ENCODE measurements at regions not wholly inside any gene's neighbourhood (a gene's known extent, or its start where the extent isn't known, plus 50 kb on each side); places are given as distances from the start of the nearest gene placed in this dataset.

DNA sequence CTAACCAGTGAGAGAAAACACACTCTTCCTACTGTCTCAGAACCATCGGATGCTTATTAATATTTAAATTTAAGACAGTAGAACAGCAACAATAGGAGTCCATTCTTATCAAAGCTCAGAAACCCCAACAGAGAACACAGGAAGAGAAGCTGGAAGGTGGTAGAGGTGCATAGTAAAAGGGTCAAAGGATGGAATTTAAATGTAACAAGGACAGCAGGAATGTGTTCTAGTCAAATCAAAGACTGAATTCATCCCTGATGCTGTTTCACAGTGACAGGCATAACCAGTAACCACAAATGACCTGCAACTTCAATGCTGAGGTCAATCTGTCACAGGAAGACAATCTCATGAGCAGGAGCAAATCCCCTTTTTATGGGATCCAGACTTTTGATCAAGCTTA, 1259.7 kb downstream of the XPNPEP1 start:
- FAIRE-seq: no peak
- TF ChIP-seq, protein P1, sequence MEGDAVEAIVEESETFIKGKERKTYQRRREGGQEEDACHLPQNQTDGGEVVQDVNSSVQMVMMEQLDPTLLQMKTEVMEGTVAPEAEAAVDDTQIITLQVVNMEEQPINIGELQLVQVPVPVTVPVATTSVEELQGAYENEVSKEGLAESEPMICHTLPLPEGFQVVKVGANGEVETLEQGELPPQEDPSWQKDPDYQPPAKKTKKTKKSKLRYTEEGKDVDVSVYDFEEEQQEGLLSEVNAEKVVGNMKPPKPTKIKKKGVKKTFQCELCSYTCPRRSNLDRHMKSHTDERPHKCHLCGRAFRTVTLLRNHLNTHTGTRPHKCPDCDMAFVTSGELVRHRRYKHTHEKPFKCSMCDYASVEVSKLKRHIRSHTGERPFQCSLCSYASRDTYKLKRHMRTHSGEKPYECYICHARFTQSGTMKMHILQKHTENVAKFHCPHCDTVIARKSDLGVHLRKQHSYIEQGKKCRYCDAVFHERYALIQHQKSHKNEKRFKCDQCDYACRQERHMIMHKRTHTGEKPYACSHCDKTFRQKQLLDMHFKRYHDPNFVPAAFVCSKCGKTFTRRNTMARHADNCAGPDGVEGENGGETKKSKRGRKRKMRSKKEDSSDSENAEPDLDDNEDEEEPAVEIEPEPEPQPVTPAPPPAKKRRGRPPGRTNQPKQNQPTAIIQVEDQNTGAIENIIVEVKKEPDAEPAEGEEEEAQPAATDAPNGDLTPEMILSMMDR (IDR thresholded peaks at IDR 0.05; ENCODE audit: borderline replicate concordance, extremely low read depth, insufficient read depth): no peak
- H3K9me3 ChIP-seq (ENCODE audit: control insufficient read depth in 2 of 3, insufficient read depth in 1 of 3, low read length in 3 of 3): no peaks in the 10 kb centered on the region
- H3K36me3 ChIP-seq (ENCODE audit: control insufficient read depth in 2 of 3, insufficient read depth in 3 of 3, low read length in 3 of 3): no peaks in the 10 kb centered on the region
- H3K27ac ChIP-seq (ENCODE audit: low read depth in 2 of 2, low read length in 2 of 2): no peak overlapping the region
- intact Hi-C loops (cut with DNase I): no loop called here
- H3K4me3 ChIP-seq (ENCODE audit: low read length in 3 of 3): no peak overlapping the region
- H3K4me1 ChIP-seq (ENCODE audit: control insufficient read depth in 2 of 3, insufficient read depth in 2 of 3, low read depth in 1 of 3, low read length in 3 of 3): no peaks in the 10 kb centered on the region
- no peak for DNase-seq
- no peaks in the 10 kb centered on the region for H3K27me3 ChIP-seq (ENCODE audit: control insufficient read depth, insufficient read depth, low read length)
- H3K9ac ChIP-seq (ENCODE audit: low read length in 3 of 3): no peak overlapping the region

DNA sequence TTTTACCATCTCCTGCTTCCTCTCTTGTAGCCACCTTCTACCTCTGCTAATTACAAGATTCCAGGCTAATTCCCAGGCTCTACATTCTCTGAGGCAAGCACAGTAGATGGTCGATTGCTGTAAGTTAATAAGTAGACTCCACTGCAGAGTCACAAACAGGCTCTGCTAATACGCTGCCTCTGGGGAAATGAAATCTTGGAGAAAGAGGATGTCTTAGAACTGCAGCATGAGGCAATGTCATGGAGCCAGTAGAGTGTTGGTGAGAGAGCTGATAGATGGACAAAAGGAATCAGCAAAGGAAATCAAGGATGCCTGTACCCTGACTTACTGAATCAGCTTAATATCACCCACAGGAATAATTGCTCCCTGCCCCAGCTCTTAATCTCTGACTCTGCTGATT, 1260.3 kb downstream of the XPNPEP1 start:
- TF ChIP-seq, protein P1 (IDR thresholded peaks at IDR 0.05; ENCODE audit: borderline replicate concordance, extremely low read depth, insufficient read depth): no peak
- H3K4me1 ChIP-seq (ENCODE audit: control insufficient read depth in 2 of 3, insufficient read depth in 2 of 3, low read depth in 1 of 3, low read length in 3 of 3): no peaks in the 10 kb centered on the region
- H3K36me3 ChIP-seq (ENCODE audit: control insufficient read depth in 2 of 3, insufficient read depth in 3 of 3, low read length in 3 of 3): no peaks in the 10 kb centered on the region
- intact Hi-C loops (cut with DNase I): no loop called here
- H3K4me3 ChIP-seq (ENCODE audit: low read length in 3 of 3): no peak overlapping the region
- H3K9me3 ChIP-seq (ENCODE audit: control insufficient read depth in 2 of 3, insufficient read depth in 1 of 3, low read length in 3 of 3): no peaks in the 10 kb centered on the region
- H3K9ac ChIP-seq (ENCODE audit: low read length in 3 of 3): no peak overlapping the region
- H3K27ac ChIP-seq (ENCODE audit: low read depth in 2 of 2, low read length in 2 of 2): no peak overlapping the region
- FAIRE-seq (no peak), DNase-seq (no peak)
- H3K27me3 ChIP-seq (ENCODE audit: control insufficient read depth, insufficient read depth, low read length): no peaks in the 10 kb centered on the region

DNA sequence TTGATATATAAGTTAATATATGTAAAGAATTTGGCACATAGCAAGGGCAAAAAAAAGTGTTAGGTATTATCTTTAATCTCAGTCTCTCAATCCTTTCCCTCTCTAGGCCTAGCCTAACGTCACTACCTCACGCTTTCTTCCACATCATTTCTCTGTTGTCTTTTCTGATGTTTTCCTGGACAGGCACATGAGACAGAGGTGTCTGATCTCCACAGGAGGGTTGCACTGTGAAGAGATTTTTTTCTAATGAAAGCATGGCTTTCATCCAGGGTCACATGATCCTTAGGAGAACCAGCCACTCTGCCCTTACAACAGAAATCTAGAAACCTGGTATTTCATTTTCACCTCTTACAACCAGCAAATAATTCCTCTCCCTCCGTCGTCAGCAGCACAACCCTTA, 1268.3 kb downstream of the XPNPEP1 start:
- H3K9me3 ChIP-seq (ENCODE audit: control insufficient read depth in 2 of 3, insufficient read depth in 1 of 3, low read length in 3 of 3): no peaks in the 10 kb centered on the region
- TF ChIP-seq, protein P1 (IDR thresholded peaks at IDR 0.05; ENCODE audit: borderline replicate concordance, extremely low read depth, insufficient read depth): no peak
- intact Hi-C loops (cut with DNase I): no loop called here
- DNase-seq (no peak), FAIRE-seq (no peak)
- H3K4me3 ChIP-seq (ENCODE audit: low read length in 3 of 3): no peak overlapping the region
- H3K9ac ChIP-seq (ENCODE audit: low read length in 3 of 3): no peak overlapping the region
- H3K4me1 ChIP-seq (ENCODE audit: control insufficient read depth in 2 of 3, insufficient read depth in 2 of 3, low read depth in 1 of 3, low read length in 3 of 3): no peaks in the 10 kb centered on the region
- H3K27me3 ChIP-seq (ENCODE audit: control insufficient read depth, insufficient read depth, low read length): no peaks in the 10 kb centered on the region
- H3K27ac ChIP-seq (ENCODE audit: low read depth in 2 of 2, low read length in 2 of 2): no peak overlapping the region
- no peaks in the 10 kb centered on the region for H3K36me3 ChIP-seq (ENCODE audit: control insufficient read depth in 2 of 3, insufficient read depth in 3 of 3, low read length in 3 of 3)

DNA sequence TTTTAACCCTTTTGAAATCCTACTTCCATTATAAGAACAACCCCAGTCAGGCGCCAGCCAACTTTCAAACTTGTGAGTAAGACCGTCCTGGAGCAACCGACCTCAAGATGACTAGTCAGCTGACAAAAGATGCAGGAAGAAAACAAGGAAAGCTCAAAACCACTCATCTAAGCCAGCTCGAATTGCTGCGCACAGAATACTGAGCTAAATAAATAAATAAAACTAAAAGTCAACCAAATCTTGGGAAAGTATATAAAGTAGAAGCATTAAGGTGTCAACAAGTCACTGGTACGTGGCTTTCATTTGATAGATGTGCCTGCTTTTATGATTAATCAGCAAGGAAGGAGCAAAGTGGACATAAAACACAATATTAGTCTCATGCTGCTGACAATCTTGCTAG, 1269.8 kb downstream of the XPNPEP1 start:
- Histone ChIP-seq H3K9ac (ENCODE audit: low read length in 3 of 3) (no peak overlapping the region), H3K4me3 (ENCODE audit: low read length in 3 of 3) (no peak overlapping the region), H3K4me1 (ENCODE audit: control insufficient read depth in 2 of 3, insufficient read depth in 2 of 3, low read depth in 1 of 3, low read length in 3 of 3) (no peaks in the 10 kb centered on the region), H3K27me3 (ENCODE audit: control insufficient read depth, insufficient read depth, low read length) (no peaks in the 10 kb centered on the region), H3K36me3 (ENCODE audit: control insufficient read depth in 2 of 3, insufficient read depth in 3 of 3, low read length in 3 of 3) (no peaks in the 10 kb centered on the region), H3K9me3 (ENCODE audit: control insufficient read depth in 2 of 3, insufficient read depth in 1 of 3, low read length in 3 of 3) (no peaks in the 10 kb centered on the region), H3K27ac (ENCODE audit: low read depth in 2 of 2, low read length in 2 of 2) (no peak overlapping the region)
- FAIRE-seq: no peak
- TF ChIP-seq, protein P1 (IDR thresholded peaks at IDR 0.05; ENCODE audit: borderline replicate concordance, extremely low read depth, insufficient read depth): no peak
- intact Hi-C loops (cut with DNase I): no loop called here
- no peak for DNase-seq

All from kidney (tissue), 13 donors.